ENCODE measurements at regions not wholly inside any gene's neighbourhood (a gene's known extent, or its start where the extent isn't known, plus 50 kb on each side); places are given as distances from the start of the nearest gene placed in this dataset.

DNA sequence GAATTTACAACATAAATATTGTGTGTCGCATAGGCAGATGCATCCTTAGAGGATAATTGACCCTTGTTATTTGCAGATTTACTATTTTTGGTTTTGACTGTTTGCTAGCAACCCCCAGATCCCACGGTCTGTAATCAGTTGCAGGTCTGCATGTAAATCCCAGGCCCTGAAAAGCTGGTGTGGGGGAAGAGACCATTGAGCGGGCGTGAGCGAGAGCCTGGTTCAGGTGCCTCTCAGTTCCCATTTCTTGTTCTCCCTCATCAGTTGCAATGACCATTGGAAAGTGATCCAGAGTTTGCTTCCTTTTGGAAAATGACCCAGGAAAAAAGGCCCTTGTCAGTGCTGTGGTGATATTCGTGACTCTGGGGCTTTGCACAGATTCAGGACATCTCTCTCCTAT lies 238.9 kb downstream of the UACA start:
- TF ChIP-seq, protein P1, sequence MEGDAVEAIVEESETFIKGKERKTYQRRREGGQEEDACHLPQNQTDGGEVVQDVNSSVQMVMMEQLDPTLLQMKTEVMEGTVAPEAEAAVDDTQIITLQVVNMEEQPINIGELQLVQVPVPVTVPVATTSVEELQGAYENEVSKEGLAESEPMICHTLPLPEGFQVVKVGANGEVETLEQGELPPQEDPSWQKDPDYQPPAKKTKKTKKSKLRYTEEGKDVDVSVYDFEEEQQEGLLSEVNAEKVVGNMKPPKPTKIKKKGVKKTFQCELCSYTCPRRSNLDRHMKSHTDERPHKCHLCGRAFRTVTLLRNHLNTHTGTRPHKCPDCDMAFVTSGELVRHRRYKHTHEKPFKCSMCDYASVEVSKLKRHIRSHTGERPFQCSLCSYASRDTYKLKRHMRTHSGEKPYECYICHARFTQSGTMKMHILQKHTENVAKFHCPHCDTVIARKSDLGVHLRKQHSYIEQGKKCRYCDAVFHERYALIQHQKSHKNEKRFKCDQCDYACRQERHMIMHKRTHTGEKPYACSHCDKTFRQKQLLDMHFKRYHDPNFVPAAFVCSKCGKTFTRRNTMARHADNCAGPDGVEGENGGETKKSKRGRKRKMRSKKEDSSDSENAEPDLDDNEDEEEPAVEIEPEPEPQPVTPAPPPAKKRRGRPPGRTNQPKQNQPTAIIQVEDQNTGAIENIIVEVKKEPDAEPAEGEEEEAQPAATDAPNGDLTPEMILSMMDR (IDR thresholded peaks at IDR 0.05 in 2 of 3, conservative IDR thresholded peaks at IDR 0.05 in 1 of 3; ENCODE audit: borderline replicate concordance in 1 of 3, insufficient read depth in 1 of 3, low read depth in 2 of 3, low read length in 2 of 3), result no peak
- no peak for TF ChIP-seq TCF7L2 (IDR thresholded peaks at IDR 0.05; ENCODE audit: borderline replicate concordance, extremely low read depth, insufficient read depth, insufficient read length)
- no peak for TF ChIP-seq ELF1 (IDR thresholded peaks at IDR 0.05; ENCODE audit: borderline replicate concordance, low read depth)
